Panc1 (cell line): ENCODE measurements at regions not wholly inside any gene's neighbourhood (a gene's known extent, or its start where the extent isn't known, plus 50 kb on each side); places are given as distances from the start of the nearest gene placed in this dataset.

Experiments used
- ATAC-seq: fragments of 200-7000 bp; cut with Tn5 transposase; 2 replicates; pipeline ENCODE4 v1.9.1; 2020; ENCODE audit warnings: mild to moderate bottlenecking, moderate library complexity
- BruUV-seq: library from RNA; stranded (reverse); fragments of 400-500 nt; replicated peaks from 2 replicates; lab custom pipeline; 2021; lab: Mats Ljungman, UMichigan
- CTCF ChIA-PET: fragments of 300-600 bp; sonication (Branson Sonifier 250); formaldehyde crosslinking; loops from one replicate; lab custom pipeline; 2022; ENCODE audit warnings: antibody characterized with exemption; lab: Charles Lee
- POLR2A ChIA-PET: fragments of 300-600 bp; sonication (Branson Sonifier 250); formaldehyde crosslinking; loops from one replicate; lab custom pipeline; 2022; ENCODE audit warnings: antibody characterized with exemption; lab: Charles Lee
- DNase-seq: peaks from one replicate; pipeline ENCODE4 v3.0.0-alpha.2; 2010; ENCODE audit warnings: low read depth, low spot score
- H3K27ac ChIP-seq: 2 replicates; pipeline ENCODE4 v1.5.1; 2011; ENCODE audit warnings: mild to moderate bottlenecking, low read length, inconsistent platforms
- H3K27me3 ChIP-seq: fragments of 200-500 bp; sonication (Bioruptor generic); 2 replicates; pipeline ENCODE4 v1.6.0; 2014; ENCODE audit warnings: low read length, inconsistent platforms; ENCODE audit not compliant: control insufficient read depth, insufficient read depth
- H3K36me3 ChIP-seq: fragments of 200-500 bp; sonication (Bioruptor generic); 2 replicates; pipeline ENCODE4 v1.5.1; 2014; ENCODE audit warnings: inconsistent platforms, mild to moderate bottlenecking, low read length, moderate library complexity; ENCODE audit not compliant: control insufficient read depth, insufficient read depth
- H3K4me1 ChIP-seq: 2 replicates; pipeline ENCODE4 v1.5.1; 2011; ENCODE audit warnings: inconsistent platforms, mild to moderate bottlenecking, low read length, moderate library complexity; ENCODE audit not compliant: control insufficient read depth, insufficient read depth
- H3K4me3 ChIP-seq, 2 experiments: 2 replicates each; pipeline ENCODE4 v1.5.1; 2011 to 2012; ENCODE audit warnings: low read depth in 2 of 2, low read length in 2 of 2, mild to moderate bottlenecking in 2 of 2, inconsistent platforms in 1 of 2, moderate library complexity in 1 of 2
- H3K9me3 ChIP-seq: fragments of 200-500 bp; sonication (Bioruptor generic); 2 replicates; pipeline ENCODE4 v1.5.1; 2014; ENCODE audit warnings: low read depth, mild to moderate bottlenecking, inconsistent platforms, low read length, moderate library complexity; ENCODE audit not compliant: control insufficient read depth, insufficient read depth
- CTCF ChIP-seq: fragments of 450-650 bp; IDR thresholded peaks from 2 replicates; pipeline ENCODE4 v1.5.1; 2017; ENCODE audit warnings: mild to moderate bottlenecking
- POLR2AphosphoS5 ChIP-seq: IDR thresholded peaks from 2 replicates; pipeline ENCODE4 v1.6.1; 2012; ENCODE audit warnings: mild to moderate bottlenecking, low read depth, low read length, moderate library complexity
- REST ChIP-seq, 2 experiments: IDR thresholded peaks; 2 replicates each; pipeline ENCODE4 v1.6.1; 2011 to 2012; ENCODE audit warnings: low read depth in 2 of 2, control low read depth in 1 of 2, low read length in 1 of 2, mild to moderate bottlenecking in 1 of 2, moderate library complexity in 1 of 2; ENCODE audit not compliant: insufficient read depth in 1 of 2
- SIN3A ChIP-seq: IDR thresholded peaks from 2 replicates; pipeline ENCODE4 v1.6.1; 2012; ENCODE audit warnings: low read depth, mild to moderate bottlenecking, low read length, moderate library complexity, borderline replicate concordance; ENCODE audit not compliant: insufficient read depth
- TCF7L2 ChIP-seq: IDR thresholded peaks from 2 replicates; pipeline ENCODE4 v1.6.1; 2011; ENCODE audit warnings: mild to moderate bottlenecking, low read depth, low read length, inconsistent platforms
- in situ Hi-C: cut with HindIII; loops from 2 replicates; pipeline ENCODE4 v1.10.0; 2016; ENCODE audit warnings: low sequenced_read_pairs, low pct_unique_long_range_greater_than_20kb
- intact Hi-C: fragments of 100-400 bp; cut with micrococcal nuclease; formaldehyde crosslinking; loops from one replicate; pipeline ENCODE4 v1.10.0; 2022; ENCODE audit not compliant: unreplicated experiment

GRCh38 chr7:17071866-17072265 lies 190.1 kb upstream of the AGR3 start:
- DNase-seq (no peak), ATAC-seq (no peak)
- no peaks in the 10 kb centered on the region for H3K36me3 ChIP-seq
- in situ Hi-C loops, result no loop called here
- POLR2A ChIA-PET, result no interaction called here
- H3K9me3 ChIP-seq, result no peaks in the 10 kb centered on the region
- TF ChIP-seq TCF7L2, result no peak
- no peak for TF ChIP-seq REST (IDR thresholded peaks at IDR 0.05; ENCODE audit: insufficient read depth in 1 of 2, low read depth in 2 of 2, low read length in 1 of 2)
- no peak for TF ChIP-seq POLR2AphosphoS5
- no peak for TF ChIP-seq CTCF
- no peak for TF ChIP-seq SIN3A
- intact Hi-C loops, result no loop called here
- H3K27me3 ChIP-seq, result no peaks in the 10 kb centered on the region
- CTCF ChIA-PET, result interaction anchor here (0.5 kb wide), 1 partner anchor 230 kb away, joined by 3 read pairs; no protein-coding TSS in a partner anchor
- no peaks in the 10 kb centered on the region for H3K4me1 ChIP-seq
- BruUV-seq, result no TSS peak
- H3K4me3 ChIP-seq, result no peak overlapping the region
- no peak overlapping the region for H3K27ac ChIP-seq

GRCh38 chr7:17075601-17076255 lies 193.9 kb upstream of the AGR3 start:
- ChIA-PET POLR2A (interaction anchor here (0.7 kb wide), 1 partner anchor 466 kb away, joined by 3 read pairs; no protein-coding TSS in a partner anchor), CTCF (no interaction called here)
- no TSS peak for BruUV-seq
- DNase-seq (no peak), ATAC-seq (no peak)
- H3K27me3 ChIP-seq, result no peaks in the 10 kb centered on the region
- H3K4me1 ChIP-seq, result no peaks in the 10 kb centered on the region
- no peaks in the 10 kb centered on the region; the same call in 1 of the 2 replicates for H3K9me3 ChIP-seq
- H3K36me3 ChIP-seq, result no peaks in the 10 kb centered on the region
- no peak overlapping the region for H3K4me3 ChIP-seq
- intact Hi-C loops (no loop called here), in situ Hi-C loops (no loop called here)
- TF ChIP-seq POLR2AphosphoS5 (no peak), TCF7L2 (no peak), SIN3A (no peak), CTCF (no peak), REST (IDR thresholded peaks at IDR 0.05; ENCODE audit: insufficient read depth in 1 of 2, low read depth in 2 of 2, low read length in 1 of 2) (no peak)
- no peak overlapping the region for H3K27ac ChIP-seq
